ENCODE measurements at regions not wholly inside any gene's neighbourhood (a gene's known extent, or its start where the extent isn't known, plus 50 kb on each side); places are given as distances from the start of the nearest gene placed in this dataset.

DNA sequence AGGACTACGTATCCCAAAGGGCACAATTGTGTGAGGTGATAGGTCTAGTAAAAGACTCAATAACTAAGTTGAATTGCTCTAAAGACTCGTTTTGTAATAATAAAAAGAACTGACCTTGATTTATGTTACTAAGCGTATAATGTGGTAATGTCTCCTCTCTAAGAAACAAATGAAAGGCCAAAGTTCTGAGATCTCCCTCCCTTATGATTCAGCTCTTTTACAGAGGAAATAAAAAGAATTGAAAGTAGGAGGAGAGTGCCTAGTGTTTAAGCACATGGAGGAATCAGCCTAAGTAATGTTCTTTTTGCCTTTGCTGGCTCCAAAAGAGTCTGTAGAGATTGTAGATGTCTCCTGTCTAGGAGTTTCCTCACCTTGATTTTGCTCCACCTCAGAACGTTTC, 98.0 kb downstream of the ARL4A start:
- no peak for TF ChIP-seq POLR2A (IDR thresholded peaks at IDR 0.05)
- TF ChIP-seq, protein P1, sequence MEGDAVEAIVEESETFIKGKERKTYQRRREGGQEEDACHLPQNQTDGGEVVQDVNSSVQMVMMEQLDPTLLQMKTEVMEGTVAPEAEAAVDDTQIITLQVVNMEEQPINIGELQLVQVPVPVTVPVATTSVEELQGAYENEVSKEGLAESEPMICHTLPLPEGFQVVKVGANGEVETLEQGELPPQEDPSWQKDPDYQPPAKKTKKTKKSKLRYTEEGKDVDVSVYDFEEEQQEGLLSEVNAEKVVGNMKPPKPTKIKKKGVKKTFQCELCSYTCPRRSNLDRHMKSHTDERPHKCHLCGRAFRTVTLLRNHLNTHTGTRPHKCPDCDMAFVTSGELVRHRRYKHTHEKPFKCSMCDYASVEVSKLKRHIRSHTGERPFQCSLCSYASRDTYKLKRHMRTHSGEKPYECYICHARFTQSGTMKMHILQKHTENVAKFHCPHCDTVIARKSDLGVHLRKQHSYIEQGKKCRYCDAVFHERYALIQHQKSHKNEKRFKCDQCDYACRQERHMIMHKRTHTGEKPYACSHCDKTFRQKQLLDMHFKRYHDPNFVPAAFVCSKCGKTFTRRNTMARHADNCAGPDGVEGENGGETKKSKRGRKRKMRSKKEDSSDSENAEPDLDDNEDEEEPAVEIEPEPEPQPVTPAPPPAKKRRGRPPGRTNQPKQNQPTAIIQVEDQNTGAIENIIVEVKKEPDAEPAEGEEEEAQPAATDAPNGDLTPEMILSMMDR (IDR thresholded peaks at IDR 0.05) = no peak

Data from heart left ventricle (tissue), 13 donors.